K562 (cell line): ENCODE measurements at regions not wholly inside any gene's neighbourhood (a gene's known extent, or its start where the extent isn't known, plus 50 kb on each side); places are given as distances from the start of the nearest gene placed in this dataset.

Source experiments
- BMI1 ChIP-seq: fragments of 150-350 bp; IDR thresholded peaks from 2 replicates; pipeline ENCODE4 v1.6.1; 2014; ENCODE audit warnings: low read length
- CHD4 ChIP-seq: fragments of 200-600 bp; sonication (generic); IDR thresholded peaks from 3 replicates; pipeline ENCODE4 v1.6.1; 2012; ENCODE audit warnings: low read depth, mild to moderate bottlenecking, mixed read lengths, low read length, inconsistent platforms; ENCODE audit not compliant: insufficient read depth, insufficient replicate concordance, poor library complexity, severe bottlenecking
- FOXK2 ChIP-seq, 2 experiments: fragments of 450-650 bp; IDR thresholded peaks in 1 of 2; conservative IDR thresholded peaks in 1 of 2; 2 replicates each; pipeline ENCODE4 v1.6.1; 2016; ENCODE audit warnings: low read depth in 2 of 2, mild to moderate bottlenecking in 1 of 2
- MCM5 ChIP-seq: fragments of 450-650 bp; IDR thresholded peaks from 2 replicates; pipeline ENCODE4 v1.6.1; 2016; ENCODE audit warnings: low read depth
- ZNF324 ChIP-seq: fragments of 250-450 bp; sonication (Bioruptor Pico); IDR thresholded peaks from 2 replicates; pipeline ENCODE4 v1.4.0; 2020; ENCODE audit warnings: mild to moderate bottlenecking
- TF ChIP-seq, protein P1 (sequence below): fragments of 450-650 bp; IDR thresholded peaks from 2 replicates; pipeline ENCODE4 v1.6.1; 2016; ENCODE audit warnings: low read depth
- TF ChIP-seq, protein P2 (sequence below): sonication (generic); formaldehyde crosslinking; IDR thresholded peaks from 2 replicates; pipeline ENCODE4 v1.8.0; 2022; ENCODE audit warnings: missing genetic modification reagents, mild to moderate bottlenecking, borderline replicate concordance
- TF ChIP-seq, protein P3 (sequence below): sonication (generic); formaldehyde crosslinking; IDR thresholded peaks from 2 replicates; pipeline ENCODE4 v1.8.0; 2022; ENCODE audit warnings: mild to moderate bottlenecking, missing genetic modification reagents

DNA sequence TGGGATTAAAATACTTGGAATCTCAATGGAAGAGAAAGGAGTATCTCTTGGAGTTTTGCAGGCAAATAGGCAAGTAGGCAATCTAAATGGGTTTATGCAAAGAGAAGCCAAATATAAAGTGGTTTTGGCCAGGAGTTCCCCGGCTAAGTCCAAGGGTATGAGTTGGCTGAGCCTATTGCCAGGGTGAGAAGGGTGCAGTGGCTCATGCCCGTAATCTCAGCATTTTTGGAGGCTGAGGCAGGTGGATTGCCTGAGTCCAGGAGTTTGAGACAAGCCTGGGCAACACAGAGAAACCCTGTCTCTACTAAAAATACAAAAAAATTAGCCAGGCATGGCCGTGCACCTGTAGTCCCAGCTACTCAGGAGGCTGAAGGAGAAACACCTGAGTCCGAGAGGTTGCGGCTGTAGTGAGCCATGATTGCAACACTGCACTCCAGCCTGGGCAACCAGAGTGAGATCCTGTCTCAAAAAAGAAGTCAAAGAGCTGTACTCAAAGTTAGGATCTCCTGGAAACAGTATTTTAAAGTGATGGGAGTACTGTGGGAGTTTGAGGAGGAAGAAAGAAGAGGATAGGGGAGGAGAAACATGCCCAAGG lies 130.4 kb upstream of the RAB18 start (continued):
- TF ChIP-seq, protein P1, sequence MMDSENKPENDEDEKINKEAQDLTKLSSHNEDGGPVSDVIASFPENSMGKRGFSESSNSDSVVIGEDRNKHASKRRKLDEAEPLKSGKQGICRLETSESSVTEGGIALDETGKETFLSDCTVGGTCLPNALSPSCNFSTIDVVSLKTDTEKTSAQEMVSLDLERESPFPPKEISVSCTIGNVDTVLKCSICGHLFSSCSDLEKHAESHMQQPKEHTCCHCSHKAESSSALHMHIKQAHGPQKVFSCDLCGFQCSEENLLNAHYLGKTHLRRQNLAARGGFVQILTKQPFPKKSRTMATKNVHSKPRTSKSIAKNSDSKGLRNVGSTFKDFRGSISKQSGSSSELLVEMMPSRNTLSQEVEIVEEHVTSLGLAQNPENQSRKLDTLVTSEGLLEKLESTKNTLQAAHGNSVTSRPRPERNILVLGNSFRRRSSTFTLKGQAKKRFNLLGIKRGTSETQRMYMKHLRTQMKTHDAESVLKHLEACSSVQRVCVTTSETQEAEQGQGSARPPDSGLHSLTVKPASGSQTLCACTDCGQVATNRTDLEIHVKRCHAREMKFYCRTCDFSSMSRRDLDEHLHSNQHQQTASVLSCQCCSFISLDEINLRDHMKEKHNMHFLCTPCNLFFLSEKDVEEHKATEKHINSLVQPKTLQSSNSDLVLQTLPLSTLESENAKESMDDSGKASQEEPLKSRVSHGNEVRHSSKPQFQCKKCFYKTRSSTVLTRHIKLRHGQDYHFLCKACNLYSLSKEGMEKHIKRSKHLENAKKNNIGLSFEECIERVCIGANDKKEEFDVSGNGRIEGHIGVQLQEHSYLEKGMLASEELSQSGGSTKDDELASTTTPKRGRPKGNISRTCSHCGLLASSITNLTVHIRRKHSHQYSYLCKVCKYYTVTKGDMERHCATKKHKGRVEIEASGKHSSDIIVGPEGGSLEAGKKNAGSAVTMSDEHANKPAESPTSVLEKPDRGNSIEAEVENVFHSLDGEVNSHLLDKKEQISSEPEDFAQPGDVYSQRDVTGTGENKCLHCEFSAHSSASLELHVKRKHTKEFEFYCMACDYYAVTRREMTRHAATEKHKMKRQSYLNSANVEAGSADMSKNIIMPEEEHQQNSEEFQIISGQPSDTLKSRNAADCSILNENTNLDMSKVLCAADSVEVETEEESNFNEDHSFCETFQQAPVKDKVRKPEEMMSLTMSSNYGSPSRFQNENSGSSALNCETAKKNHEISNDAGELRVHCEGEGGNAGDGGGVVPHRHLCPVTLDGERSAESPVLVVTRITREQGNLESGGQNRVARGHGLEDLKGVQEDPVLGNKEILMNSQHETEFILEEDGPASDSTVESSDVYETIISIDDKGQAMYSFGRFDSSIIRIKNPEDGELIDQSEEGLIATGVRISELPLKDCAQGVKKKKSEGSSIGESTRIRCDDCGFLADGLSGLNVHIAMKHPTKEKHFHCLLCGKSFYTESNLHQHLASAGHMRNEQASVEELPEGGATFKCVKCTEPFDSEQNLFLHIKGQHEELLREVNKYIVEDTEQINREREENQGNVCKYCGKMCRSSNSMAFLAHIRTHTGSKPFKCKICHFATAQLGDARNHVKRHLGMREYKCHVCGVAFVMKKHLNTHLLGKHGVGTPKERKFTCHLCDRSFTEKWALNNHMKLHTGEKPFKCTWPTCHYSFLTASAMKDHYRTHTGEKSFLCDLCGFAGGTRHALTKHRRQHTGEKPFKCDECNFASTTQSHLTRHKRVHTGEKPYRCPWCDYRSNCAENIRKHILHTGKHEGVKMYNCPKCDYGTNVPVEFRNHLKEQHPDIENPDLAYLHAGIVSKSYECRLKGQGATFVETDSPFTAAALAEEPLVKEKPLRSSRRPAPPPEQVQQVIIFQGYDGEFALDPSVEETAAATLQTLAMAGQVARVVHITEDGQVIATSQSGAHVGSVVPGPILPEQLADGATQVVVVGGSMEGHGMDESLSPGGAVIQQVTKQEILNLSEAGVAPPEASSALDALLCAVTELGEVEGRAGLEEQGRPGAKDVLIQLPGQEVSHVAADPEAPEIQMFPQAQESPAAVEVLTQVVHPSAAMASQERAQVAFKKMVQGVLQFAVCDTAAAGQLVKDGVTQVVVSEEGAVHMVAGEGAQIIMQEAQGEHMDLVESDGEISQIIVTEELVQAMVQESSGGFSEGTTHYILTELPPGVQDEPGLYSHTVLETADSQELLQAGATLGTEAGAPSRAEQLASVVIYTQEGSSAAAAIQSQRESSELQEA = no peak
- TF ChIP-seq ZNF324 (CRISPR knock-in tag) (no peak), MCM5 (no peak), FOXK2 (conservative IDR thresholded peaks at IDR 0.05 in 1 of 2, IDR thresholded peaks at IDR 0.05 in 1 of 2; ENCODE audit: low read depth in 2 of 2) (no peak), BMI1 (no peak), CHD4 (no peak)
- TF ChIP-seq, protein P2, sequence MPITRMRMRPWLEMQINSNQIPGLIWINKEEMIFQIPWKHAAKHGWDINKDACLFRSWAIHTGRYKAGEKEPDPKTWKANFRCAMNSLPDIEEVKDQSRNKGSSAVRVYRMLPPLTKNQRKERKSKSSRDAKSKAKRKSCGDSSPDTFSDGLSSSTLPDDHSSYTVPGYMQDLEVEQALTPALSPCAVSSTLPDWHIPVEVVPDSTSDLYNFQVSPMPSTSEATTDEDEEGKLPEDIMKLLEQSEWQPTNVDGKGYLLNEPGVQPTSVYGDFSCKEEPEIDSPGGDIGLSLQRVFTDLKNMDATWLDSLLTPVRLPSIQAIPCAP = no peak
- TF ChIP-seq, protein P3, sequence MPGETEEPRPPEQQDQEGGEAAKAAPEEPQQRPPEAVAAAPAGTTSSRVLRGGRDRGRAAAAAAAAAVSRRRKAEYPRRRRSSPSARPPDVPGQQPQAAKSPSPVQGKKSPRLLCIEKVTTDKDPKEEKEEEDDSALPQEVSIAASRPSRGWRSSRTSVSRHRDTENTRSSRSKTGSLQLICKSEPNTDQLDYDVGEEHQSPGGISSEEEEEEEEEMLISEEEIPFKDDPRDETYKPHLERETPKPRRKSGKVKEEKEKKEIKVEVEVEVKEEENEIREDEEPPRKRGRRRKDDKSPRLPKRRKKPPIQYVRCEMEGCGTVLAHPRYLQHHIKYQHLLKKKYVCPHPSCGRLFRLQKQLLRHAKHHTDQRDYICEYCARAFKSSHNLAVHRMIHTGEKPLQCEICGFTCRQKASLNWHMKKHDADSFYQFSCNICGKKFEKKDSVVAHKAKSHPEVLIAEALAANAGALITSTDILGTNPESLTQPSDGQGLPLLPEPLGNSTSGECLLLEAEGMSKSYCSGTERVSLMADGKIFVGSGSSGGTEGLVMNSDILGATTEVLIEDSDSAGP (CRISPR knock-in tag) = no peak
